B cell (primary cell): ENCODE measurements at regions not wholly inside any gene's neighbourhood (a gene's known extent, or its start where the extent isn't known, plus 50 kb on each side); places are given as distances from the start of the nearest gene placed in this dataset.

Source experiments
- ATAC-seq: fragments of 200-7000 bp; cut with Tn5 transposase; one replicate; pipeline ENCODE4 v1.10.0; 2021; ENCODE audit warnings: low read depth, mild to moderate bottlenecking, moderate number of reproducible peaks, moderate library complexity
- CTCF ChIA-PET: fragments of 350-600 bp; sonication (Branson Sonifier 250); formaldehyde crosslinking; loops from one replicate; lab custom pipeline; 2021; ENCODE audit warnings: antibody characterized with exemption, inconsistent platforms; lab: Charles Lee
- POLR2A ChIA-PET: fragments of 350-600 bp; sonication (Branson Sonifier 250); formaldehyde crosslinking; loops from one replicate; lab custom pipeline; 2021; ENCODE audit warnings: antibody characterized with exemption; lab: Charles Lee
- DNase-seq: peaks from one replicate; pipeline ENCODE4 v3.0.0; 2013
- H2AFZ ChIP-seq: 2 replicates; pipeline ENCODE4 v1.6.1; 2012; ENCODE audit warnings: mild to moderate bottlenecking, low read depth, low read length; ENCODE audit not compliant: insufficient read depth, poor library complexity, severe bottlenecking
- H3K27ac ChIP-seq, 2 donors: 1 replicate in 1 of 2; 2 replicates in 1 of 2; pipeline ENCODE4 v1.5.1; 2012 to 2013; ENCODE audit warnings: low read length in 2 of 2, mild to moderate bottlenecking in 2 of 2, moderate library complexity in 1 of 2
- H3K27me3 ChIP-seq, 4 experiments: fragments of 200-600 bp in 1 of 4; sonication (generic) in 1 of 4; replicated peaks in 1 of 4; 1 replicate in 2 of 4; 2 replicates in 2 of 4; pipeline versions ENCODE4 v1.6.1 to v1.7.0; 2013 to 2016; ENCODE audit warnings: low read length in 3 of 4, mild to moderate bottlenecking in 2 of 4, mixed read lengths in 1 of 4, moderate library complexity in 1 of 4; ENCODE audit not compliant: insufficient read depth in 4 of 4, control insufficient read depth in 3 of 4; ENCODE audit errors: control extremely low read depth in 1 of 4
- H3K36me3 ChIP-seq, 2 experiments: replicated peaks in 1 of 2; 1 replicate in 1 of 2; 2 replicates in 1 of 2; pipeline versions ENCODE4 v1.6.1 to v1.7.1; 2013; ENCODE audit warnings: low read length in 1 of 2; ENCODE audit not compliant: insufficient read depth in 2 of 2, control insufficient read depth in 1 of 2; ENCODE audit errors: control extremely low read depth in 1 of 2, extremely low read depth in 1 of 2
- H3K4me1 ChIP-seq, 2 donors: fragments of 200-600 bp in 1 of 2; sonication (generic) in 1 of 2; 1 replicate in 1 of 2; 2 replicates in 1 of 2; pipeline versions ENCODE4 v1.5.1 to v1.6.1; 2013 to 2017; ENCODE audit warnings: low read length in 2 of 2; ENCODE audit not compliant: control insufficient read depth in 2 of 2, insufficient read depth in 2 of 2
- H3K4me2 ChIP-seq: replicated peaks from 2 replicates; pipeline ENCODE3; 2012; ENCODE audit warnings: mild to moderate bottlenecking, low read depth, low read length; ENCODE audit not compliant: poor library complexity, severe bottlenecking
- H3K4me3 ChIP-seq, 5 experiments: fragments of 200-600 bp in 1 of 5; sonication (generic) in 1 of 5; 1 replicate in 3 of 5; 2 replicates in 2 of 5; pipeline versions ENCODE4 v1.5.1 to v1.7.0; 2011 to 2016; ENCODE audit warnings: low read length in 4 of 5, mild to moderate bottlenecking in 4 of 5, low read depth in 2 of 5, control low read depth in 1 of 5, moderate library complexity in 1 of 5; ENCODE audit not compliant: insufficient read depth in 1 of 5; ENCODE audit errors: control extremely low read depth in 1 of 5, extremely low read depth in 1 of 5
- H3K79me2 ChIP-seq: fragments of 200-600 bp; sonication (generic); one replicate; pipeline ENCODE4 v1.6.0; 2016; ENCODE audit warnings: low read length; ENCODE audit not compliant: control insufficient read depth, insufficient read depth
- H3K9ac ChIP-seq: fragments of 200-600 bp; sonication (generic); 2 replicates; pipeline ENCODE4 v1.6.1; 2017; ENCODE audit warnings: mild to moderate bottlenecking, low read length, moderate library complexity
- H3K9me3 ChIP-seq, 3 donors: one replicate each; pipeline versions ENCODE4 v1.6.1 to v1.7.1; 2013; ENCODE audit warnings: low read length in 2 of 3; ENCODE audit not compliant: control insufficient read depth in 2 of 3, insufficient read depth in 1 of 3; ENCODE audit errors: control extremely low read depth in 1 of 3
- H4K20me1 ChIP-seq: 2 replicates; pipeline ENCODE4 v1.6.0; 2012; ENCODE audit warnings: mild to moderate bottlenecking, low read length; ENCODE audit not compliant: insufficient read depth, control insufficient read depth, poor library complexity, severe bottlenecking
- H3K27ac Mint-ChIP-seq: one replicate; pipeline ENCODE4 v1.8.0; 2021; ENCODE audit warnings: mixed read lengths
- H3K27me3 Mint-ChIP-seq: one replicate; pipeline ENCODE4 v1.8.0; 2021; ENCODE audit warnings: mixed read lengths
- H3K4me1 Mint-ChIP-seq: one replicate; pipeline ENCODE4 v1.8.0; 2021; ENCODE audit warnings: mixed read lengths
- H3K4me3 Mint-ChIP-seq: one replicate; pipeline ENCODE4 v1.8.0; 2021; ENCODE audit warnings: mixed read lengths
- H3K9me3 Mint-ChIP-seq: one replicate; pipeline ENCODE4 v1.8.0; 2022; ENCODE audit warnings: mixed read lengths; ENCODE audit not compliant: insufficient read depth
- CTCF ChIP-seq: fragments of 200-600 bp; IDR thresholded peaks from one replicate; pipeline ENCODE4 v1.8.0; 2022; ENCODE audit warnings: antibody characterized with exemption, mild to moderate bottlenecking
- EZH2 ChIP-seq: IDR thresholded peaks from 2 replicates; pipeline ENCODE4 v1.6.1; 2012; ENCODE audit warnings: borderline replicate concordance, low read depth, mild to moderate bottlenecking, moderate library complexity, low read length; ENCODE audit not compliant: insufficient read depth, poor library complexity, severe bottlenecking
- WGBS: methylation state at CpG from one replicate; pipeline ENCODE4 v1.1.5; 2013; ENCODE audit warnings: missing lambda C conversion rate; ENCODE audit not compliant: insufficient coverage; 5-methylcytosine and 5-hydroxymethylcytosine counted together
- intact Hi-C: fragments of 100-400 bp; cut with micrococcal nuclease; formaldehyde crosslinking; loops from one replicate; pipeline ENCODE4 v1.10.0; 2022

- Histone ChIP-seq H3K79me2 (no peaks in the 10 kb centered on the region), H4K20me1 (no peaks in the 10 kb centered on the region), H3K4me3 (no peak overlapping the region), H3K4me2 (no peak overlapping the region), H3K9ac (no peak overlapping the region), H3K9me3 (peaks cover 0 to 4% (median 0%) of the 10 kb centered on the region in 3 donors), H2AFZ (no peak overlapping the region), H3K27ac (no peak overlapping the region), H3K36me3 (no peaks in the 10 kb centered on the region), H3K4me1 (no peaks in the 10 kb centered on the region), H3K27me3 (peaks cover 0 to 3% (median 0%) of the 10 kb centered on the region in 4 experiments)
- WGBS: 92% methylated on average over 2 of the region's 5 CpGs
- TF ChIP-seq CTCF: no peak
- TF ChIP-seq EZH2: no peak
- no peaks in the 10 kb centered on the region for H3K4me1 Mint-ChIP-seq
- POLR2A ChIA-PET: no interaction called here
- no peak overlapping the region for H3K27ac Mint-ChIP-seq
- H3K9me3 Mint-ChIP-seq: peaks cover 4% of the 10 kb centered on the region
- peaks cover 20% of the 10 kb centered on the region for H3K27me3 Mint-ChIP-seq
- CTCF ChIA-PET: no interaction called here
- ATAC-seq: no peak
- DNase-seq: no peak
- no peak overlapping the region for H3K4me3 Mint-ChIP-seq
- intact Hi-C loops: no loop called here
These were observed 82.1 kb upstream of the SLC7A1 start for GRCh38 chr13:29677627-29678026.

GRCh38 chr13:29676941-29677452 is 81.5 kb upstream of the SLC7A1 start:
- intact Hi-C loops: no loop called here
- WGBS: 94% methylated on average over 6 of the region's 9 CpGs
- H2AFZ ChIP-seq: no peak overlapping the region

More at GRCh38 chr13:29676941-29677452, 81.5 kb upstream of the SLC7A1 start:
- ChIA-PET POLR2A (no interaction called here), CTCF (no interaction called here)
- Histone ChIP-seq H3K9me3 (peaks cover 0 to 4% (median 0%) of the 10 kb centered on the region in 3 donors), H3K4me1 (no peaks in the 10 kb centered on the region), H3K79me2 (no peaks in the 10 kb centered on the region), H3K27me3 (peaks cover 0 to 3% (median 0%) of the 10 kb centered on the region in 4 experiments), H3K4me3 (no peak overlapping the region), H4K20me1 (no peaks in the 10 kb centered on the region), H3K4me2 (no peak overlapping the region), H3K36me3 (no peaks in the 10 kb centered on the region), H3K9ac (no peak overlapping the region), H3K27ac (no peak overlapping the region)
- Mint-ChIP-seq H3K9me3 (peaks cover 4% of the 10 kb centered on the region), H3K4me1 (no peaks in the 10 kb centered on the region), H3K27ac (no peak overlapping the region), H3K27me3 (peaks cover 19% of the 10 kb centered on the region), H3K4me3 (no peak overlapping the region)
- no peak for TF ChIP-seq EZH2
- no peak for DNase-seq
- ATAC-seq: no peak
